ENCODE measurements at regions not wholly inside any gene's neighbourhood (a gene's known extent, or its start where the extent isn't known, plus 50 kb on each side); places are given as distances from the start of the nearest gene placed in this dataset.

DNA sequence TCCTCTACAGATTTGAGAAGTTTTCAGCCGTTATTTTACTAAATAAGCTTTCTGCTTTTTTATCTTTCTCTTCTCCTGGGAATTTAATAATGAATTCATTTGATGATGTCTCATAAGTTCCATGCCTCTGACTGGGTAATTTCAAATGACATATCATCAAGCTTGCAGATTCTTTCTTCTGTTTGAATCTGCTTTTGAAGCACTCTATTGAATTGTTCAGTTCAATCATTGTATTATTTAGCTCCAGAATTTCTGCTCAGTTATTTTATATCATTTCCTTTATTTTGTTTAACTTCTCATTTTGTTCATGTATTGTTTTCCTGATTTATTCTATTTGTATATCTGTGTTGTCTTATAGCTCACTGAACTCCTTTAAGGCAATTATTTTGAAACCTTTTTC, 196.9 kb upstream of the CNTNAP2 start:
- TF ChIP-seq CTCF (conservative IDR thresholded peaks at IDR 0.05; ENCODE audit: low read depth in 2 of 2): no peak
- no peak for TF ChIP-seq CREB1 (CRISPR knock-in tag; IDR thresholded peaks at IDR 0.05; ENCODE audit: low read depth)
- TF ChIP-seq, protein P1, sequence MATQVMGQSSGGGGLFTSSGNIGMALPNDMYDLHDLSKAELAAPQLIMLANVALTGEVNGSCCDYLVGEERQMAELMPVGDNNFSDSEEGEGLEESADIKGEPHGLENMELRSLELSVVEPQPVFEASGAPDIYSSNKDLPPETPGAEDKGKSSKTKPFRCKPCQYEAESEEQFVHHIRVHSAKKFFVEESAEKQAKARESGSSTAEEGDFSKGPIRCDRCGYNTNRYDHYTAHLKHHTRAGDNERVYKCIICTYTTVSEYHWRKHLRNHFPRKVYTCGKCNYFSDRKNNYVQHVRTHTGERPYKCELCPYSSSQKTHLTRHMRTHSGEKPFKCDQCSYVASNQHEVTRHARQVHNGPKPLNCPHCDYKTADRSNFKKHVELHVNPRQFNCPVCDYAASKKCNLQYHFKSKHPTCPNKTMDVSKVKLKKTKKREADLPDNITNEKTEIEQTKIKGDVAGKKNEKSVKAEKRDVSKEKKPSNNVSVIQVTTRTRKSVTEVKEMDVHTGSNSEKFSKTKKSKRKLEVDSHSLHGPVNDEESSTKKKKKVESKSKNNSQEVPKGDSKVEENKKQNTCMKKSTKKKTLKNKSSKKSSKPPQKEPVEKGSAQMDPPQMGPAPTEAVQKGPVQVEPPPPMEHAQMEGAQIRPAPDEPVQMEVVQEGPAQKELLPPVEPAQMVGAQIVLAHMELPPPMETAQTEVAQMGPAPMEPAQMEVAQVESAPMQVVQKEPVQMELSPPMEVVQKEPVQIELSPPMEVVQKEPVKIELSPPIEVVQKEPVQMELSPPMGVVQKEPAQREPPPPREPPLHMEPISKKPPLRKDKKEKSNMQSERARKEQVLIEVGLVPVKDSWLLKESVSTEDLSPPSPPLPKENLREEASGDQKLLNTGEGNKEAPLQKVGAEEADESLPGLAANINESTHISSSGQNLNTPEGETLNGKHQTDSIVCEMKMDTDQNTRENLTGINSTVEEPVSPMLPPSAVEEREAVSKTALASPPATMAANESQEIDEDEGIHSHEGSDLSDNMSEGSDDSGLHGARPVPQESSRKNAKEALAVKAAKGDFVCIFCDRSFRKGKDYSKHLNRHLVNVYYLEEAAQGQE (IDR thresholded peaks at IDR 0.05; ENCODE audit: unreplicated experiment): no peak
- no peak for TF ChIP-seq EZH2 (IDR thresholded peaks at IDR 0.05; ENCODE audit: low read depth, unreplicated experiment)
- TF ChIP-seq JUNB (IDR thresholded peaks at IDR 0.05; ENCODE audit: unreplicated experiment): no peak

Data from GM23338 (cell line).